K562 (cell line): ENCODE measurements at regions not wholly inside any gene's neighbourhood (a gene's known extent, or its start where the extent isn't known, plus 50 kb on each side); places are given as distances from the start of the nearest gene placed in this dataset.

ENCODE experiments used
- ATAC-seq: fragments of 200-7000 bp; cut with Tn5 transposase; 3 replicates; pipeline ENCODE4 v1.9.1; 2020; ENCODE audit warnings: moderate library complexity
- BruUV-seq: library from RNA; stranded (reverse); fragments of 400-500 nt; replicated peaks from 2 replicates; lab custom pipeline; 2021; lab: Mats Ljungman, UMichigan
- CTCF ChIA-PET: fragments of 300-600 bp; formaldehyde crosslinking; extraction: SDS; loops from one replicate; lab custom pipeline; 2021; ENCODE audit warnings: low intra/inter-chr PET ratio; lab: Yijun Ruan, JAX
- POLR2A ChIA-PET: fragments of 300-600, 350-650 bp; sonication (Branson Sonifier 250); formaldehyde crosslinking; extraction: SDS; loops from one replicate; lab custom pipeline; 2021; ENCODE audit warnings: antibody characterized with exemption, inconsistent platforms; lab: Yijun Ruan, JAX
- DNase-seq, 4 experiments: peaks; one replicate each; pipeline versions ENCODE4 v3.0.0 to v3.0.0-alpha.2; 2011 to 2018; ENCODE audit warnings: low spot score in 3 of 4, mixed read lengths in 3 of 4; ENCODE audit errors: extremely low read depth in 1 of 4
- FAIRE-seq: peaks from 2 replicates; lab custom pipeline; 2011; peaks lifted over from hg19 to GRCh38; lab: Jason Lieb, UNC
- H2AFZ ChIP-seq: 2 replicates; pipeline ENCODE4 v1.6.0; 2011; ENCODE audit warnings: low read depth, low read length, control low read depth, inconsistent platforms
- H3K27ac ChIP-seq: fragments of 200-600 bp; 3 replicates; pipeline ENCODE4 v1.8.0; 2011; ENCODE audit warnings: low read depth, mild to moderate bottlenecking, control low read depth, inconsistent platforms, low read length, moderate library complexity, mixed read lengths; ENCODE audit errors: extremely low read depth
- H3K27me3 ChIP-seq, 2 experiments: fragments of 300-600 bp in 1 of 2; 2 replicates in 1 of 2; 3 replicates in 1 of 2; pipeline versions ENCODE4 v1.6.0 to v1.8.0; 2011; ENCODE audit warnings: inconsistent platforms in 2 of 2, low read length in 2 of 2, mild to moderate bottlenecking in 1 of 2, mixed read lengths in 1 of 2, moderate library complexity in 1 of 2; ENCODE audit not compliant: control insufficient read depth in 2 of 2, insufficient read depth in 2 of 2
- H3K36me3 ChIP-seq: fragments of 300-600 bp; 3 replicates; pipeline ENCODE4 v1.8.0; 2011; ENCODE audit warnings: mild to moderate bottlenecking, low read length, inconsistent platforms; ENCODE audit not compliant: control insufficient read depth, insufficient read depth
- H3K4me1 ChIP-seq, 2 experiments: fragments of 200-600 bp in 1 of 2; replicated peaks in 1 of 2; 2 replicates in 1 of 2; 3 replicates in 1 of 2; pipeline versions ENCODE4 v1.5.1 to v1.8.0; 2011; ENCODE audit warnings: inconsistent platforms in 2 of 2, low read length in 2 of 2, mild to moderate bottlenecking in 1 of 2, mixed read lengths in 1 of 2, moderate library complexity in 1 of 2; ENCODE audit not compliant: control insufficient read depth in 2 of 2, insufficient read depth in 2 of 2
- H3K4me2 ChIP-seq: 2 replicates; pipeline ENCODE4 v1.6.1; 2011; ENCODE audit warnings: low read length, control low read depth, inconsistent platforms, mixed read lengths; ENCODE audit not compliant: insufficient read depth
- H3K4me3 ChIP-seq: fragments of 200-600 bp; sonication (generic), shearing (Covaris generic); 2 replicates; pipeline ENCODE4 v1.5.1; 2016; ENCODE audit warnings: control low read depth, inconsistent platforms
- H3K79me2 ChIP-seq: fragments of 200-600 bp; 3 replicates; pipeline ENCODE4 v1.8.0; 2011; ENCODE audit warnings: low read length, inconsistent platforms; ENCODE audit not compliant: control insufficient read depth, insufficient read depth
- H3K9ac ChIP-seq, 2 experiments: 2 replicates each; pipeline versions ENCODE4 v1.6.0 to v1.6.1; 2011; ENCODE audit warnings: low read depth in 2 of 2, low read length in 2 of 2, control low read depth in 1 of 2, inconsistent platforms in 1 of 2, mild to moderate bottlenecking in 1 of 2, mixed read lengths in 1 of 2; ENCODE audit not compliant: insufficient read depth in 1 of 2
- H3K9me1 ChIP-seq: one replicate; pipeline ENCODE4 v1.6.0; 2011; ENCODE audit warnings: inconsistent platforms, mild to moderate bottlenecking, low read length, moderate library complexity; ENCODE audit not compliant: control insufficient read depth, insufficient read depth
- H3K9me3 ChIP-seq: replicated peaks from 2 replicates; pipeline ENCODE4 v1.5.1; 2011; ENCODE audit warnings: low read depth, low read length, inconsistent platforms; ENCODE audit not compliant: control insufficient read depth, insufficient read depth
- H4K20me1 ChIP-seq: replicated peaks from 2 replicates; pipeline ENCODE4 v1.6.1; 2011; ENCODE audit warnings: low read length, inconsistent platforms, mixed read lengths; ENCODE audit not compliant: control insufficient read depth, insufficient read depth
- CBFA2T2 ChIP-seq: fragments of 450-650 bp; conservative IDR thresholded peaks from 2 replicates; pipeline ENCODE4 v1.6.1; 2017; ENCODE audit warnings: mild to moderate bottlenecking
- JUNB ChIP-seq: fragments of 450-650 bp; formaldehyde crosslinking; conservative IDR thresholded peaks from 2 replicates; pipeline ENCODE4 v1.4.0; 2020; ENCODE audit warnings: mild to moderate bottlenecking
- WGBS: fragments of 100-300 bp; shearing (Covaris generic); methylation state at CpG from one replicate; pipeline ENCODE4 v1.1.6; 2016; ENCODE audit warnings: low coverage, mixed read lengths; ENCODE audit not compliant: insufficient coverage; ENCODE audit errors: missing lambda C conversion rate; 5-methylcytosine and 5-hydroxymethylcytosine counted together
- in situ Hi-C: fragments of 300-500 bp; cut with MboI; formaldehyde crosslinking; loops from 4 replicates; pipeline ENCODE4 v1.15.0; 2018; ENCODE audit warnings: inconsistent platforms, mixed read lengths
- intact Hi-C: fragments of 100-400 bp; cut with micrococcal nuclease; formaldehyde crosslinking; loops from 2 replicates; pipeline ENCODE4 v1.14.2; 2022
- TF ChIP-seq, protein P1 (sequence below): fragments of 450-650 bp; formaldehyde crosslinking; IDR thresholded peaks from 2 replicates; pipeline ENCODE4 v1.4.0; 2020; ENCODE audit warnings: mild to moderate bottlenecking, mixed read lengths
- TF ChIP-seq, protein P2 (sequence below), 2 experiments: fragments of 450-650 bp in 1 of 2; sonication (generic) in 1 of 2; formaldehyde crosslinking in 1 of 2; IDR thresholded peaks; 2 replicates each; pipeline versions ENCODE4 v1.7.1 to v1.9.0; 2016 to 2022; ENCODE audit warnings: inconsistent platforms in 1 of 2, mild to moderate bottlenecking in 1 of 2, missing genetic modification reagents in 1 of 2
- TF ChIP-seq, protein P3 (sequence below), 2 experiments: fragments of 450-650 bp in 1 of 2; IDR thresholded peaks; 2 replicates each; pipeline ENCODE4 v1.6.1; 2011 to 2017; ENCODE audit warnings: low read depth in 2 of 2, antibody characterized with exemption in 1 of 2, borderline replicate concordance in 1 of 2, low read length in 1 of 2, mild to moderate bottlenecking in 1 of 2, mixed read lengths in 1 of 2; ENCODE audit not compliant: control insufficient read depth in 1 of 2

DNA sequence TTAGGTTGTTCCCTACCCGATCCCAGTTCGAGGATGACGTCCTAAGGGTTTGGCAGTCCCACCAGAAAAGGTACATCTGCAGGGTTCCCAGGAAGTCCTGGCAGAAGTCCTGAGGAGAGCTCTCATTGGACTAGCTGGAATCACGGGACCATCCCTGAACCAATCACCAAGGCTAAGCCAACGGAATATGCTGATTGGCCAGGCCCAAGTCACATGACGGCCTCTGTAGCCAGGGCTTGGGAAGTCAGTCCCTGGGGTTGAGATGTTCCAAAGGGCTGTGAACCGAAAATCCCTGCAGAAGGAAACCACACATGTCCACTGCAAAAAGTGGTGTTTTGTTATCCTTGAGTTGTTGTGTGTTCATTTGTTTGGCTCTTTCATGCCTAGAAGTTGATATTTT is 68.2 kb upstream of the ZNF423 start (continued):
- TF ChIP-seq, protein P1, sequence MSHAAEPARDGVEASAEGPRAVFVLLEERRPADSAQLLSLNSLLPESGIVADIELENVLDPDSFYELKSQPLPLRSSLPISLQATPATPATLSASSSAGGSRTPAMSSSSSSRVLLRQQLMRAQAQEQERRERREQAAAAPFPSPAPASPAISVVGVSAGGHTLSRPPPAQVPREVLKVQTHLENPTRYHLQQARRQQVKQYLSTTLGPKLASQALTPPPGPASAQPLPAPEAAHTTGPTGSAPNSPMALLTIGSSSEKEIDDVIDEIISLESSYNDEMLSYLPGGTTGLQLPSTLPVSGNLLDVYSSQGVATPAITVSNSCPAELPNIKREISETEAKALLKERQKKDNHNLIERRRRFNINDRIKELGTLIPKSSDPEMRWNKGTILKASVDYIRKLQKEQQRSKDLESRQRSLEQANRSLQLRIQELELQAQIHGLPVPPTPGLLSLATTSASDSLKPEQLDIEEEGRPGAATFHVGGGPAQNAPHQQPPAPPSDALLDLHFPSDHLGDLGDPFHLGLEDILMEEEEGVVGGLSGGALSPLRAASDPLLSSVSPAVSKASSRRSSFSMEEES: peak; percentile 94
- peak; percentile 50 for TF ChIP-seq CBFA2T2

DNA sequence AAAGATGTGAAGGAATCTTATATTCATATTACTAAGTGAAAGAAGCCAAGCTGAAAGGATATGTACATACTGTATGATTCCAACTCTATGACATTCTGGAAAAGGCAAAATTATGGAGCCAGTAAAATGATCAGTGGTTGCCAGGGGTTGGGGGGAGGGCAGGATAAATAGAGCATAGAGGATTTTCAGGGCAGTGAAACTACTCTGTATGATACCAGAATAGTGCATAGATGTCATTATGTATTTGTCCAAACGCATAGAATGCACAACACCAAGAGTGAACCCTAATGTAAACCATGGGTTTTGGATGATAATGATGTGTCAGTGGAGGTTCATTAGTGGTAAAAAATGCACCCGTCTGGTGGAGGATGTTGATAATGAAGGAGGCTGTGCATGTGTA is 71.0 kb upstream of the ZNF423 start:
- Histone ChIP-seq H3K9ac (no peak overlapping the region), H3K27ac (no peak overlapping the region), H3K36me3 (no peaks in the 10 kb centered on the region), H3K4me2 (no peak overlapping the region), H3K4me1 (no peaks in the 10 kb centered on the region; a peak in 1 of 5 replicates), H3K9me1 (no peaks in the 10 kb centered on the region), H3K4me3 (no peak overlapping the region), H3K9me3 (no peaks in the 10 kb centered on the region), H4K20me1 (0 out of 2 replicates have a peak, but pooled peaks cover 2% of the 10 kb centered on the region), H2AFZ (no peak overlapping the region), H3K27me3 (peaks cover 4 to 47% of the 10 kb centered on the region in 2 experiments), H3K79me2 (no peaks in the 10 kb centered on the region)
- CTCF ChIA-PET: interaction anchor here (0.7 kb wide), 1 partner anchor 1430 kb away, joined by 3 read pairs; no protein-coding TSS in a partner anchor
- ATAC-seq (no peak), DNase-seq (no peak), FAIRE-seq (no peak)
- POLR2A ChIA-PET: interaction anchor here (1.1 to 1.7 kb wide), 2 partner anchors 9 to 31 kb away, joined by 3 to 5 read pairs; no protein-coding TSS in a partner anchor
- intact Hi-C loops (no loop called here), in situ Hi-C loops (no loop called here)
- 0% methylated on average over 2 of the region's 2 CpGs for WGBS
- no TSS peak for BruUV-seq
- TF ChIP-seq, protein P2, sequence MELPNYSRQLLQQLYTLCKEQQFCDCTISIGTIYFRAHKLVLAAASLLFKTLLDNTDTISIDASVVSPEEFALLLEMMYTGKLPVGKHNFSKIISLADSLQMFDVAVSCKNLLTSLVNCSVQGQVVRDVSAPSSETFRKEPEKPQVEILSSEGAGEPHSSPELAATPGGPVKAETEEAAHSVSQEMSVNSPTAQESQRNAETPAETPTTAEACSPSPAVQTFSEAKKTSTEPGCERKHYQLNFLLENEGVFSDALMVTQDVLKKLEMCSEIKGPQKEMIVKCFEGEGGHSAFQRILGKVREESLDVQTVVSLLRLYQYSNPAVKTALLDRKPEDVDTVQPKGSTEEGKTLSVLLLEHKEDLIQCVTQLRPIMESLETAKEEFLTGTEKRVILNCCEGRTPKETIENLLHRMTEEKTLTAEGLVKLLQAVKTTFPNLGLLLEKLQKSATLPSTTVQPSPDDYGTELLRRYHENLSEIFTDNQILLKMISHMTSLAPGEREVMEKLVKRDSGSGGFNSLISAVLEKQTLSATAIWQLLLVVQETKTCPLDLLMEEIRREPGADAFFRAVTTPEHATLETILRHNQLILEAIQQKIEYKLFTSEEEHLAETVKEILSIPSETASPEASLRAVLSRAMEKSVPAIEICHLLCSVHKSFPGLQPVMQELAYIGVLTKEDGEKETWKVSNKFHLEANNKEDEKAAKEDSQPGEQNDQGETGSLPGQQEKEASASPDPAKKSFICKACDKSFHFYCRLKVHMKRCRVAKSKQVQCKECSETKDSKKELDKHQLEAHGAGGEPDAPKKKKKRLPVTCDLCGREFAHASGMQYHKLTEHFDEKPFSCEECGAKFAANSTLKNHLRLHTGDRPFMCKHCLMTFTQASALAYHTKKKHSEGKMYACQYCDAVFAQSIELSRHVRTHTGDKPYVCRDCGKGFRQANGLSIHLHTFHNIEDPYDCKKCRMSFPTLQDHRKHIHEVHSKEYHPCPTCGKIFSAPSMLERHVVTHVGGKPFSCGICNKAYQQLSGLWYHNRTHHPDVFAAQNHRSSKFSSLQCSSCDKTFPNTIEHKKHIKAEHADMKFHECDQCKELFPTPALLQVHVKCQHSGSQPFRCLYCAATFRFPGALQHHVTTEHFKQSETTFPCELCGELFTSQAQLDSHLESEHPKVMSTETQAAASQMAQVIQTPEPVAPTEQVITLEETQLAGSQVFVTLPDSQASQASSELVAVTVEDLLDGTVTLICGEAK (IDR thresholded peaks at IDR 0.05): no peak
- TF ChIP-seq, protein P2 (CRISPR knock-in tag; IDR thresholded peaks at IDR 0.05): no peak
- TF ChIP-seq, protein P3, sequence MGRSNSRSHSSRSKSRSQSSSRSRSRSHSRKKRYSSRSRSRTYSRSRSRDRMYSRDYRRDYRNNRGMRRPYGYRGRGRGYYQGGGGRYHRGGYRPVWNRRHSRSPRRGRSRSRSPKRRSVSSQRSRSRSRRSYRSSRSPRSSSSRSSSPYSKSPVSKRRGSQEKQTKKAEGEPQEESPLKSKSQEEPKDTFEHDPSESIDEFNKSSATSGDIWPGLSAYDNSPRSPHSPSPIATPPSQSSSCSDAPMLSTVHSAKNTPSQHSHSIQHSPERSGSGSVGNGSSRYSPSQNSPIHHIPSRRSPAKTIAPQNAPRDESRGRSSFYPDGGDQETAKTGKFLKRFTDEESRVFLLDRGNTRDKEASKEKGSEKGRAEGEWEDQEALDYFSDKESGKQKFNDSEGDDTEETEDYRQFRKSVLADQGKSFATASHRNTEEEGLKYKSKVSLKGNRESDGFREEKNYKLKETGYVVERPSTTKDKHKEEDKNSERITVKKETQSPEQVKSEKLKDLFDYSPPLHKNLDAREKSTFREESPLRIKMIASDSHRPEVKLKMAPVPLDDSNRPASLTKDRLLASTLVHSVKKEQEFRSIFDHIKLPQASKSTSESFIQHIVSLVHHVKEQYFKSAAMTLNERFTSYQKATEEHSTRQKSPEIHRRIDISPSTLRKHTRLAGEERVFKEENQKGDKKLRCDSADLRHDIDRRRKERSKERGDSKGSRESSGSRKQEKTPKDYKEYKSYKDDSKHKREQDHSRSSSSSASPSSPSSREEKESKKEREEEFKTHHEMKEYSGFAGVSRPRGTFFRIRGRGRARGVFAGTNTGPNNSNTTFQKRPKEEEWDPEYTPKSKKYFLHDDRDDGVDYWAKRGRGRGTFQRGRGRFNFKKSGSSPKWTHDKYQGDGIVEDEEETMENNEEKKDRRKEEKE (IDR thresholded peaks at IDR 0.05; ENCODE audit: borderline replicate concordance in 1 of 2, control insufficient read depth in 1 of 2, low read depth in 2 of 2, low read length in 1 of 2): no peak
- no peak for TF ChIP-seq JUNB (CRISPR knock-in tag)
